ENCODE measurements at regions not wholly inside any gene's neighbourhood (a gene's known extent, or its start where the extent isn't known, plus 50 kb on each side); places are given as distances from the start of the nearest gene placed in this dataset.
"Not testable (repeated sequence)": the region's sequence is repeated elsewhere in the genome, so short reads cannot be mapped to it uniquely, and the experiment has no call there.

GRCh38 chrX:83416273-83416672, 91.8 kb upstream of the POU3F4 start:
- no peaks in the 10 kb centered on the region for H3K9me3 Mint-ChIP-seq
- H3K36me3 Mint-ChIP-seq: no peaks in the 10 kb centered on the region
- TF ChIP-seq CTCF (conservative IDR thresholded peaks at IDR 0.05): peak; percentile 62
- H3K27ac Mint-ChIP-seq: no peak overlapping the region
- H3K4me3 Mint-ChIP-seq: no peak overlapping the region
- H3K4me1 Mint-ChIP-seq (ENCODE audit: unreplicated experiment): no peaks in the 10 kb centered on the region
- DNase-seq (ENCODE audit: extremely low spot score, unreplicated experiment): no peak
- no peaks in the 10 kb centered on the region for H3K27me3 Mint-ChIP-seq

GRCh38 chrX:83419030-83419792, 88.9 kb upstream of the POU3F4 start:
- Mint-ChIP-seq H3K27ac (no peak overlapping the region), H3K9me3 (no peaks in the 10 kb centered on the region), H3K4me3 (no peak overlapping the region)

GRCh38 chrX:83422836-83423235, 85.3 kb upstream of the POU3F4 start:
- Mint-ChIP-seq H3K9me3 (no peaks in the 10 kb centered on the region), H3K4me1 (ENCODE audit: unreplicated experiment) (no peaks in the 10 kb centered on the region), H3K27ac (no peak overlapping the region), H3K4me3 (no peak overlapping the region), H3K27me3 (no peaks in the 10 kb centered on the region), H3K36me3 (no peaks in the 10 kb centered on the region)
- TF ChIP-seq CTCF (conservative IDR thresholded peaks at IDR 0.05): no peak
- no peak for DNase-seq (ENCODE audit: extremely low spot score, unreplicated experiment)

More at GRCh38 chrX:83419030-83419792, 88.9 kb upstream of the POU3F4 start:
- Mint-ChIP-seq H3K36me3 (no peaks in the 10 kb centered on the region), H3K4me1 (ENCODE audit: unreplicated experiment) (no peaks in the 10 kb centered on the region), H3K27me3 (no peaks in the 10 kb centered on the region)
- TF ChIP-seq CTCF (conservative IDR thresholded peaks at IDR 0.05): no peak
- DNase-seq (ENCODE audit: extremely low spot score, unreplicated experiment): no peak

DNA sequence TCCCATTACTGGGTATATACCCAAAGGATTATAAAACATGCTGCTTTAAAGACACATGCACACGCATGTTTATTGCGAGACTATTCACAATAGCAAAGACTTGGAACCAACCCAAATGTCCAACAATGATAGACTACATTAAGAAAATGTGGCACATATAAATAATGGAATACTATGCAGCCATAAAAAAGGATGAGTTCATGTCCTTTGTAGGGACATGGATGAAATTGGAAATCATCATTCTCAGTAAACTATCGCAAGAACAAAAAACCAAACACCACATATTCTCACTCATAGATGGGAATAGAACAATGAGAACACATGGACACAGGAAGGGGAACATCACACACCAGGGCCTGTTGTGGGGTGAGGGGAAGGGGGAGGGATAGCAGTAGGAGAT, 65.5 kb upstream of the POU3F4 start:
- not testable (repeated sequence) for H3K36me3 Mint-ChIP-seq; H3K4me1 Mint-ChIP-seq (ENCODE audit: unreplicated experiment); H3K27ac Mint-ChIP-seq; H3K4me3 Mint-ChIP-seq; DNase-seq (ENCODE audit: extremely low spot score, unreplicated experiment); H3K27me3 Mint-ChIP-seq; H3K9me3 Mint-ChIP-seq

GRCh38 chrX:83446355-83446754, 61.7 kb upstream of the POU3F4 start:
- Mint-ChIP-seq H3K36me3 (no peaks in the 10 kb centered on the region), H3K27ac (no peak overlapping the region), H3K4me1 (ENCODE audit: unreplicated experiment) (no peaks in the 10 kb centered on the region), H3K27me3 (no peaks in the 10 kb centered on the region), H3K9me3 (no peaks in the 10 kb centered on the region), H3K4me3 (no peak overlapping the region)
- DNase-seq (ENCODE audit: extremely low spot score, unreplicated experiment): no peak
- TF ChIP-seq CTCF (conservative IDR thresholded peaks at IDR 0.05): no peak

Measured in type B pancreatic cell (in vitro differentiated cells).